C4-2B (cell line): ENCODE measurements at regions not wholly inside any gene's neighbourhood (a gene's known extent, or its start where the extent isn't known, plus 50 kb on each side); places are given as distances from the start of the nearest gene placed in this dataset.
A peak's percentile ranks its signal among the peaks of the same experiment; 100 is the strongest.

ENCODE experiments used
- H3K27ac ChIP-seq: fragments of 450-650 bp; 2 replicates; pipeline ENCODE4 v1.5.1; 2017
- CTCF ChIP-seq: fragments of 450-650 bp; conservative IDR thresholded peaks from 2 replicates; pipeline ENCODE4 v1.5.1; 2017; ENCODE audit warnings: mild to moderate bottlenecking
- ZFX ChIP-seq: fragments of 450-650 bp; IDR thresholded peaks from 2 replicates; pipeline ENCODE4 v1.6.1; 2017

DNA sequence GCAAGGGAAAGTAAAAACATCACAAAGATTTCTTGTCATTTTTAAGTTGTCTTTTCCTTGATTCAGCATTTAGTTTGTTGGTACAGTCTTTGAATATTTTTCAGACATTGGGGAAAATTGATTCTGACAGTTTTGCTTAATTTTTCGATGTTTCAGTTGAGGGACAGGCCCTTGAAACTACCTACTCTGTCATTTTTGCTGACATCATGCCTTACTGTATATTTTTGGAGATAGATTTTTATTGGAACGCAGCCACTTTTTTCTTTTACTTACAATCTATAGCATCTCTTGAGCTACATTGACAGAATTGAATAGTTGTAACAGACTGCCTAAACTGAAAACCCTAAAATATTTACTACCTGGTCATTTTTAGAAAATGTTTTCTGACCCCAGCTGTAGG is 297.1 kb upstream of the KIF2B start:
- H3K27ac ChIP-seq = no peak overlapping the region
- no peak for TF ChIP-seq CTCF
- no peak for TF ChIP-seq ZFX

DNA sequence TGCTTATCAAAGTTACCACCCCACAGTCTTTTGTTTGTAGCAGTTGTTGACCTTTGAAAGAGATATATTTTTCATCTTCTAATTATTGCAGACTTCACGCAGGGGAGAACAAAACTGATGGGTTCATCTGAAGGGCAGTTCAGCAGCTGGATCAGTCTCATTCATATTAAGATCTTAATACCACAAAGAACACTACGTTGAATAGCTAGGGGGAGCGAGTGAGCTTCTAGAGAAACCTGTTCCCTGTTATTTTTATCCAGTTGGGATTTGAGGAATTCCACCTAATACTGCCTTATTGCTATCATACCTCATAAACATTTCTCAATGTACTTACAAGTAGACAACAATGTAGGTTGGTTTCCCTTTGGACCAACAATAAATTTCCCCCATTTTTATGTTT is 306.1 kb upstream of the KIF2B start:
- TF ChIP-seq ZFX = no peak
- TF ChIP-seq CTCF = peak; percentile 45
- no peak overlapping the region for H3K27ac ChIP-seq

GRCh38 chr17:53499277-53499676 is 323.4 kb upstream of the KIF2B start:
- TF ChIP-seq ZFX (no peak), CTCF (no peak)
- no peak overlapping the region for H3K27ac ChIP-seq

GRCh38 chr17:53496356-53496755 is 326.4 kb upstream of the KIF2B start:
- TF ChIP-seq ZFX (no peak), CTCF (no peak)
- H3K27ac ChIP-seq = no peak overlapping the region

DNA sequence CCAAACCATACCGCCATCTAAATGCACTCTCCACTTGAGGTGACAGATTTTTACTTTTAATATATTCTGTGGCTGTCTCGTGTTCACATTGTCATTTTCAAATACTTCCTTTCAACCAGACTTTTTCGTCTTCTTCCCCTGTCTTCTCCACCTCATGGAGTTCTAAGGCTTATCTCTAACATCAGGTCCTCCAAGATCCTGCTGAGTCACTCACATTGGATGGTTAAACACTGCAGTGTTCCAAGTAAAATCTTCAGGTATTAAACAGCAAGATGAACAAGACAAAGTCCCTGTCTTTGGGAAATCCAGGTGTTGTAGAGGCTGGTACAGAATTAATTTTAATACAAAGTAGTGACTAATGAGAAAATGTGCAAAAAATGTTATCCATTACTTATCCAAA is 330.2 kb upstream of the KIF2B start:
- TF ChIP-seq ZFX (no peak), CTCF (no peak)
- H3K27ac ChIP-seq = no peak overlapping the region

GRCh38 chr17:53490447-53490968 is 332.2 kb upstream of the KIF2B start:
- no peak for TF ChIP-seq ZFX
- no peak for TF ChIP-seq CTCF
- H3K27ac ChIP-seq = no peak overlapping the region

DNA sequence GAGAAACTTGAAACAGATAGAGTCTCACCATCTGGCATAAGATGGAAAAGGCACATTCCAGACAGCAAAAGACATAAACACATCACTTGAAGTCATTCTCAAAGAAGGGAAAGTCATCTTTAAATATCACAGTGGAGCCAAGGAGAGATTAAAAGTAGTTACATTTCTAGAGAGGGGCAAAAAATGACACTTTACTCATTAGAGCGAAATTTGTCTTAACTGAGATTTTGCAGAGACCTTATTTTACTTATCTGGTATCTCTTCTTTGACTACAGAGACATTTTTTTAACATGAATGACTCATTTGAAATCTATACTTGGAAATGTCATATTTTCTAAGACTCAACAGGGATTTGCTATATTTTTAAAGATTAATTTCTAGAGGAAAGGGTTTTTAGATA is 339.0 kb upstream of the KIF2B start:
- no peak for TF ChIP-seq CTCF
- no peak for TF ChIP-seq ZFX
- no peak overlapping the region for H3K27ac ChIP-seq
